ENCODE measurements at regions not wholly inside any gene's neighbourhood (a gene's known extent, or its start where the extent isn't known, plus 50 kb on each side); places are given as distances from the start of the nearest gene placed in this dataset.

- WGBS, 2 donors, result 95 to 96% methylated on average over 4 of the region's 4 CpGs
- no peak for DNase-seq
- no peaks in the 10 kb centered on the region for H3K4me1 ChIP-seq
- TF ChIP-seq POLR2A (IDR thresholded peaks at IDR 0.05) (no peak), CTCF (IDR thresholded peaks at IDR 0.05) (no peak)
- H3K4me3 ChIP-seq (replicated peaks in 1 of 3), result no peak overlapping the region
- no peak overlapping the region for H3K27ac ChIP-seq
- H3K27me3 ChIP-seq, result no peaks in the 10 kb centered on the region
- H3K36me3 ChIP-seq, result no peaks in the 10 kb centered on the region
- no peaks in the 10 kb centered on the region for H3K9me3 ChIP-seq
- intact Hi-C loops (cut with DNase I), result no loop called here
Observed at GRCh38 chr13:74571811-74572210, 437.6 kb upstream of the KLF12 start.

- TF ChIP-seq CTCF (IDR thresholded peaks at IDR 0.05) (no peak), POLR2A (IDR thresholded peaks at IDR 0.05) (no peak)
- Histone ChIP-seq H3K27me3 (no peaks in the 10 kb centered on the region), H3K9me3 (no peaks in the 10 kb centered on the region), H3K4me3 (replicated peaks in 1 of 3) (no peak overlapping the region), H3K4me1 (no peaks in the 10 kb centered on the region), H3K36me3 (no peaks in the 10 kb centered on the region), H3K27ac (no peak overlapping the region)
- no peak for DNase-seq
- WGBS, 2 donors, result 91 to 98% methylated on average over 2 of the region's 2 CpGs
- intact Hi-C loops (cut with DNase I), result no loop called here
Observed at GRCh38 chr13:74570834-74571233, 436.6 kb upstream of the KLF12 start.

GRCh38 chr13:74570046-74570445, 435.8 kb upstream of the KLF12 start:
- H3K27me3 ChIP-seq, result no peaks in the 10 kb centered on the region
- DNase-seq, result no peak
- WGBS, 2 donors, result 94 to 100% methylated on average over 1 of the region's 1 CpG
- no peak overlapping the region for H3K27ac ChIP-seq
- no peaks in the 10 kb centered on the region for H3K9me3 ChIP-seq
- H3K4me1 ChIP-seq, result no peaks in the 10 kb centered on the region
- no peaks in the 10 kb centered on the region for H3K36me3 ChIP-seq
- intact Hi-C loops (cut with DNase I), result no loop called here
- no peak overlapping the region for H3K4me3 ChIP-seq (replicated peaks in 1 of 3)
- TF ChIP-seq CTCF (IDR thresholded peaks at IDR 0.05) (no peak), POLR2A (IDR thresholded peaks at IDR 0.05) (no peak)

- H3K27ac ChIP-seq, result no peak overlapping the region
- H3K27me3 ChIP-seq, result no peaks in the 10 kb centered on the region
- intact Hi-C loops (cut with DNase I), result no loop called here
- H3K4me3 ChIP-seq (replicated peaks in 1 of 3), result no peak overlapping the region
- no peaks in the 10 kb centered on the region for H3K9me3 ChIP-seq
- DNase-seq, result no peak
- H3K4me1 ChIP-seq, result no peaks in the 10 kb centered on the region
- no peaks in the 10 kb centered on the region for H3K36me3 ChIP-seq
- TF ChIP-seq POLR2A (IDR thresholded peaks at IDR 0.05) (no peak), CTCF (IDR thresholded peaks at IDR 0.05) (no peak)
- WGBS, 2 donors, result 0% methylated on average over 1 of the region's 1 CpG
Observed at GRCh38 chr13:74569251-74569650, 435.0 kb upstream of the KLF12 start.

GRCh38 chr13:74567485-74567884, 433.3 kb upstream of the KLF12 start:
- intact Hi-C loops (cut with DNase I), result no loop called here
- DNase-seq, result no peak

More at GRCh38 chr13:74567485-74567884, 433.3 kb upstream of the KLF12 start:
- Histone ChIP-seq H3K36me3 (no peaks in the 10 kb centered on the region), H3K27ac (no peak overlapping the region), H3K9me3 (no peaks in the 10 kb centered on the region), H3K4me3 (replicated peaks in 1 of 3) (no peak overlapping the region), H3K4me1 (no peaks in the 10 kb centered on the region), H3K27me3 (no peaks in the 10 kb centered on the region)
- TF ChIP-seq CTCF (IDR thresholded peaks at IDR 0.05), result no peak
- TF ChIP-seq POLR2A (IDR thresholded peaks at IDR 0.05), result no peak
- 63 to 64% methylated on average over 3 of the region's 3 CpGs for WGBS, 2 donors
